ENCODE measurements at regions not wholly inside any gene's neighbourhood (a gene's known extent, or its start where the extent isn't known, plus 50 kb on each side); places are given as distances from the start of the nearest gene placed in this dataset.
"Not testable (repeated sequence)": the region's sequence is repeated elsewhere in the genome, so short reads cannot be mapped to it uniquely, and the experiment has no call there.

- TF ChIP-seq GATA1 (IDR thresholded peaks at IDR 0.05; ENCODE audit: low read depth, low read length) (no peak), POLR2A (IDR thresholded peaks at IDR 0.05; ENCODE audit: low read length) (no peak)
- no peak for DNase-seq
These were observed 126.9 kb upstream of the PDE4D start for GRCh38 chr5:60020457-60020856.

DNA sequence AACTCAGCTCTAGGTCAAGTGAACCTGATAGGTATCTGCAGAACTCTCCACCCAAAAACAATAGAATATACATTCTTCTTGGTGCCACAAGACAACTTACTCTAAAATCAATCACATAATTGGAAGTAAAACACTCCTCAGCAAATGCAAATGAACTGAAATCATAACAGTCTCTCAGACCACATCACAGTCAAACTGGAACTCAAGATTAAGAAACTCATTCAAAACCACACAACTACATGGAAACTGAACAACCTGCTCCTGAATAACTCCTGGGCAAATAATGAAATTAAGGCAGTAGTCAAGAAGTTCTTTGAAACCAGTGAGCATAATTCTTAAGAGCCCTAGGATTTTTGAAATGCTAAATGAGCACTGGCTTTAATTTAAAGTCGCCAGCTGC, 125.4 kb upstream of the PDE4D start:
- DNase-seq: not testable (repeated sequence)

GRCh38 chr5:60018091-60018490, 124.6 kb upstream of the PDE4D start:
- DNase-seq: no peak
- TF ChIP-seq GATA1 (IDR thresholded peaks at IDR 0.05; ENCODE audit: low read depth, low read length): no peak
- TF ChIP-seq POLR2A (IDR thresholded peaks at IDR 0.05; ENCODE audit: low read length): no peak

DNA sequence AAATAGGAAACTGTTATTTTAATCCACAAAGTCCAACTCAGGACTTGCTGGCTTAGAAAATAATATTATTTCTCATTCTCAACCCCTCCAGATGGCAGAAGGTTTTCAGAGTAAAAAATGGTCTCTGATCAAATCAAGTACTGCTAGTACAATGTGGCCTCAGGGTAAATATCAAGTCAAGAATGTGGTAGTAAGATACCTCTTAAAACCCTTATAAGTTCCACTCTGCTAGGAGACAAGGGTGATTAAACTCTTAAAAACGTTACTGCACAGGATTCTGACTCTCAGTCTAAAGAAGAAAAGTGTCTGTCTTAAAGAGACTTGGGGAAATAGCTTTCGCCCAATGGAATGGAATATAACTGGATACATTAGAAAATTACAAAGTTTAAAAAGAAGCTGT, 120.8 kb upstream of the PDE4D start:
- TF ChIP-seq POLR2A (IDR thresholded peaks at IDR 0.05; ENCODE audit: low read length) (no peak), GATA1 (IDR thresholded peaks at IDR 0.05; ENCODE audit: low read depth, low read length) (no peak)

GRCh38 chr5:60010853-60011252, 117.3 kb upstream of the PDE4D start:
- DNase-seq: no peak
- TF ChIP-seq POLR2A (IDR thresholded peaks at IDR 0.05; ENCODE audit: low read length): no peak

More for the DNA sequence above, 120.8 kb upstream of the PDE4D start:
- DNase-seq: no peak

GRCh38 chr5:60010328-60010727, 116.8 kb upstream of the PDE4D start:
- DNase-seq: no peak
- TF ChIP-seq POLR2A (IDR thresholded peaks at IDR 0.05; ENCODE audit: low read length) (no peak), GATA1 (IDR thresholded peaks at IDR 0.05; ENCODE audit: low read depth, low read length) (no peak)

- no peak for TF ChIP-seq POLR2A (IDR thresholded peaks at IDR 0.05; ENCODE audit: low read length)
- no peak for TF ChIP-seq GATA1 (IDR thresholded peaks at IDR 0.05; ENCODE audit: low read depth, low read length)
These were observed 114.2 kb upstream of the PDE4D start for GRCh38 chr5:60007729-60008128.

GRCh38 chr5:59999056-59999455, 105.5 kb upstream of the PDE4D start:
- DNase-seq: no peak
- TF ChIP-seq GATA1 (IDR thresholded peaks at IDR 0.05; ENCODE audit: low read depth, low read length) (no peak), POLR2A (IDR thresholded peaks at IDR 0.05; ENCODE audit: low read length) (no peak)

More at GRCh38 chr5:60007729-60008128, 114.2 kb upstream of the PDE4D start:
- no peak for DNase-seq

GRCh38 chr5:59992206-59992605, 98.7 kb upstream of the PDE4D start:
- no peak for DNase-seq
- TF ChIP-seq POLR2A (IDR thresholded peaks at IDR 0.05; ENCODE audit: low read length): no peak
- TF ChIP-seq GATA1 (IDR thresholded peaks at IDR 0.05; ENCODE audit: low read depth, low read length): no peak

DNA sequence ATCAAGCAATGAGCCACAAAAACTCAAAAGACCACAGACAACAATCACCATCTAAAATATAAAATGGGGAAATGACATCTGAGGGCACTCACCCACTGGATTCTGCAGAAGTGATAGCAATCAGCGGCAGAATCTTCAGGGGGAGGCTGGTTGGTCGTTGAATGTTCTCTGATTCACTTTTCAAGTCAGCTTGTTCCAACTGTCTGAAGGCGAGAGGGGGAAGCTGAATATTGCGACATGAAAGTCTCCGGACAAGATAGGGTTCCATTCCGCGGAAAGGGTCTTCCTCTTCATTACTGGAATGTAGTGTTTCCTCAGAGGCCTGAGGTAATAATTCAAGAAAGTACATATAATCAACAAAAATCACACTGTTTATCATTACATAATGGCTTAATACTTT, 94.9 kb upstream of the PDE4D start:
- no peak for DNase-seq
- TF ChIP-seq GATA1 (IDR thresholded peaks at IDR 0.05; ENCODE audit: low read depth, low read length) (no peak), POLR2A (IDR thresholded peaks at IDR 0.05; ENCODE audit: low read length) (no peak)

GRCh38 chr5:59976342-59976741, 82.8 kb upstream of the PDE4D start:
- no peak for DNase-seq
- TF ChIP-seq GATA1 (IDR thresholded peaks at IDR 0.05; ENCODE audit: low read depth, low read length): no peak
- TF ChIP-seq POLR2A (IDR thresholded peaks at IDR 0.05; ENCODE audit: low read length): no peak

DNA sequence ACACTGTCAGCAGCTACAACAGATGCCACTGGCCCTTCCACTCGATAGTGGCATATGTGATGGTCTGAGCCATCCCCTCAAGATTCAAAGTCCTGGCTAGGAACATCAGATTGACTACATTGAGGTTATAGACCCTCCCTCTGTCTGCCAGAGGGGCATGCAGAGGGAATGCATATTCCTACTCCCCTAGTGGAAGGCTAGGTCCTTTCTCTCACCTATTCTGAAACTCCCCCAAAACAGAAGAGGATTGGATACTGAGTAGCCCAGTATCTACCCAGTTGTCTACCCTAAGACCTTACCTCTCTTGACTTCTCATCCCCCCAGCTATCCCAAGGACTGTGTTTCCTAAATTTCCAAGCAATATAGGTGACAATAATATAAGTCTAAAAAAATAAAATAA, 78.5 kb upstream of the PDE4D start:
- no peak for TF ChIP-seq GATA1 (IDR thresholded peaks at IDR 0.05; ENCODE audit: low read depth, low read length)
- TF ChIP-seq POLR2A (IDR thresholded peaks at IDR 0.05; ENCODE audit: low read length): no peak
- DNase-seq: no peak

DNA sequence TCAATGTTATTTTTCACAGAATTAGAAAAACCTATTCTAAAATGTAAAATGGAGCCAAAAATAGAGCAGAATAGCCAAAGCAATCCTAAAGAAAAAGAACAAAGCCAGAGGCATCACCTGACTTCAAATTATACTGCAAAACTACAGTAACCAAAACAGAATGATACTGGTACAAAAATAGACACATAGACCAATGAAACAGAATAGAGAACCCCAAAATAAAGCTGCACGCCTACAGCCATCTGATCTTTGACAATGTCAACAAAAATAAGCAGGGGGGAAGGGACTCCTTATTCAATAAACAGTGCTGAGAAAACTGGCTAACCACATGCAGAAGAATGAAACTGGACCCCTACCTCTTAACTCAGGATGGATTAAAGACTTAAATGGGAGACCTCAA, 65.8 kb upstream of the PDE4D start:
- TF ChIP-seq POLR2A (IDR thresholded peaks at IDR 0.05; ENCODE audit: low read length) (no peak), GATA1 (IDR thresholded peaks at IDR 0.05; ENCODE audit: low read depth, low read length) (no peak)
- DNase-seq: no peak

- TF ChIP-seq GATA1 (IDR thresholded peaks at IDR 0.05; ENCODE audit: low read depth, low read length) (no peak), POLR2A (IDR thresholded peaks at IDR 0.05; ENCODE audit: low read length) (no peak)
- no peak for DNase-seq
These were observed 62.7 kb upstream of the PDE4D start for GRCh38 chr5:59956130-59956783.

DNA sequence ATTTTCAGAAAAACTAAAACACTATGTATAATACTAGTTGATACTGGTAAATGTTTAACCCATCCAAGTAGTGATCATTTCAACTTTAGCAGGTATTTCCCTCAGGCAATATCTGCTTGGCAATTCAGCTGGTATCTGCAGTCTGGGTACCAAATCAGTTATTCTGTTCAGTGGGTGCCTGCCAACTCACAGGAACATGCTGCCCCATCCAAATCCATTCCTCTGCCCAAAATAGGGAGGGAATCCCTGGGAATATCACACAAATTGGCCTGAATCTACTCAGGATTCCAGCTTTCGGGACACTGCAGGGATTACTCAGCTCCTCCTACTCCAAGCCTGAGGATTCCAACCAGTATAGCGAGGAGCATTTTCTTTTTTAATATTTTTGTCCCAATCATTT, 61.7 kb upstream of the PDE4D start:
- no peak for DNase-seq
- TF ChIP-seq POLR2A (IDR thresholded peaks at IDR 0.05; ENCODE audit: low read length) (no peak), GATA1 (IDR thresholded peaks at IDR 0.05; ENCODE audit: low read depth, low read length) (no peak)

Data from erythroblast (primary cell).